HK-2 (cell line): ENCODE measurements at regions not wholly inside any gene's neighbourhood (a gene's known extent, or its start where the extent isn't known, plus 50 kb on each side); places are given as distances from the start of the nearest gene placed in this dataset.

Source experiments
- DNase-seq: peaks from one replicate; pipeline ENCODE4 v3.0.0-alpha.2; 2018; ENCODE audit not compliant: unreplicated experiment

DNA sequence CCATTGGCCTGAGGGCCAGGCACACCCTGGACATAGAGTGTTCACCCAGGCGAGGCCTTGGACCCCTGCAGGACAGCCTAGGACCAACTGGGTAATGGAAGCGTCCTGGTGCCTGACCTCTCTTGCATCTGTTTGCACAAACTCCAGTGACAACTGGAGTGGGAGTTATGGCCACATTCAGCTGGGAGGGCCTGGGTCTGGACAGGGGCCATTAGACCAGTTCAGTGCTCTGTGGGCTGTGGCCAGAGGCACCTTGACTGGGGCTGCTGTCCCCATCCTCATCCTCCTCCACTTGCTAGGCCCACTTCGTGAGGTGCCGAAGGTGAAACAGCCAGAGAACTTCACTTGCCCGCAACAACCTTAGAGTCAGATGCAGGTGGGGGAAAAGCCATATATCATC is 372.7 kb upstream of the IRX1 start:
- DNase-seq: no peak

DNA sequence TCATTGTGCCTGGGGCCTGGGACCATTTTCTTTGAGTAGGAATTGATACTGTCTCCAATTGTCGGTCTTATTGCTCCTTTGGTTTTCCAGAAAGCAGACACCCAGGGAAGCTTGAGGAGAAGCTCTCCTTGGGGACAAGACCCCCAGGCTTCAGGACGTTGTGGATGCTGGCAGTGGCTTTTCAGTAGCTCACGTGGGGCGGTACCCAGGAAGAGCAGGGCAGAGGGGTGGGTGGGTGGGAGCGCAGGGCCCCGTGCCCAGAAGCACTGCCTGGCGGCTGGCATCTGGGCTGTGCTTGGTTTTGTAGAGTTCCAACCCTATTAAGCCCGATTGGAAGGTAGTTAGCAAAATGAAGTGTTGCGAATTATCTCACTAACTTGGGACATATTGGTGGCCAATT is 374.2 kb upstream of the IRX1 start:
- no peak for DNase-seq

DNA sequence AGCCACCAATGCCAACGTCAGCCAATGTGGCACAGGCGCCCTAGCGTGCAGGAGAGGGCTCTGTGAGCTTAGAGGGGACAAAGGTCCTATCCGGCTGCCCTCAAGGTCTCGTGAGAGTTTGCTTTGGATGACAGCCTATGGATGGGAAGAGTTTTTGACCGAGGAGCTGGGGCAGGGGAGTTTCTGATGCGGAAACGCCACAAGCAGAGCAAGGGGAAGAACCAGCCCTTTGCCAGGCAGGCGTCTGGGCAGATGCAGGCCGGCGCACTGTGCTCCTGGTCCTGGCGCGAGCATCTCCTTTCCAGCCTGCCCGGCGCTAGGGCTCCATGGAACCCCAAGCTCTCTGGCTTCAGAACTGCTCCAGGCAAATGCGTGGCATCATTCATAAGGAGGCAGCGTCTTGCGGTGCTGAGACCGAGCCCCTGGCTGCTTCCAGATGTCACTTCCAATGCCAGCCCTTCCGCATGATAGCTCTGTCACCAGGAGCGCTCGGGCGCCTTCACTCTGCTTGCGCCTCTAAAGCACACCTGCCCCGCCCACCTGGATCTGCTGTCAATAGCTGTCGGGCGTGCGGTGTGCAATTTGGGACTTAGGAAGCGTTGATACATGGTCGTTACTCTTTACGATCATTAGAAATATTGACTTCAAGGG is 374.9 kb upstream of the IRX1 start:
- DNase-seq: no peak

DNA sequence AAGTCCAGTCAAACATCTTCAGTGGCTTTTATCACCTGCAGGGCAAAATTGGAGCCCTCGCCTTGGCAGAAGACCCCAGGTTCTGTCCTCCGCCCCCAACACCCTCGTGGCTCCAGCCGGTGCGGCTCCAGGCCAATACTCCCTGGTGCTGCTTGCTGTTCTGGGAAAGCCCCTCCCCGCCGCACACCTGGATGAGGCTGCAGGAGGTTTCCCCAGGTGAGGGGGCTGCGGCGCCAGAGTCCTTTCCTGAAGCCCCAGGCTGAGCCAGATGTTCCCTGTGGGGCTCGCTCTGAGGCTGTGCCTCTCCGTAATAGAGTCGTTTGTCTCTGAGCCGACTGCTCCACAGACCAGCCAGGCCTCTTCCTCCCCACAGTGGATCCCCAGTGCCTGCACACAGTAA is 375.4 kb upstream of the IRX1 start:
- DNase-seq: no peak

DNA sequence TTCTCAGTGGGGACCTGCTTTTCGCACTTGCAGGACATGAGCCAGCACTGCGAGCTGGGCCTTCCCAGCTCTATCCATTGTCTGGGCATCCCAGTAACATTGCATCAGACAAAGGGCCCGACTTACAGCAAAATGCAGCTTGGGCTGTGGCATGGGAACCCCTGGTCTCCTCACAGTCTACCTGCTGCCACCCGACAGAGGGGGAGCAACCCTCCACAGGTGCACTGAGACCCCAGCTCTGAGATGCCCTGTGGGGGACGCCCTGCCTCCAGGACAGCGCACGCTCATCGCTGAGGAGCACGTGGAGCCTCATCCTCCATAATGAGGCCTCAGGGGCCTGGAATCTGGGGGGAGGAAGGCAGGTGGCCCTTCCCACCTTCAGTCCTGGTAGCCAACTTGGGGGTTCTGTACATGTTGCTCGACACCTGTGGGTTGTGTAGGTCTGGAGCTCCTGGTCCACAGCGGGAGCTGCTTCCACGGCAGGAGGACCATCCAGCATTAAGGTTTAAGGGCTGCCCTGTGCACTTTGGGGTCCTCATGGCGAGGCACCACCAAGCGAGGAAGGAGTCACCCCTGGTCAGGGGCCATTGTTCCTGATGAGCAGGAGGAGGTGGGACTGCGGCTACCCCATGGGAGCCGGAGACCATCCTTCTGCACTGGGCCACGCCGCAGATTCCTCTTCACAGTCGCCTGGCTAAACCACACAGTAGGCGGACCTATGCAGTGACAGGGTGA is 376.5 kb upstream of the IRX1 start:
- DNase-seq: no peak

DNA sequence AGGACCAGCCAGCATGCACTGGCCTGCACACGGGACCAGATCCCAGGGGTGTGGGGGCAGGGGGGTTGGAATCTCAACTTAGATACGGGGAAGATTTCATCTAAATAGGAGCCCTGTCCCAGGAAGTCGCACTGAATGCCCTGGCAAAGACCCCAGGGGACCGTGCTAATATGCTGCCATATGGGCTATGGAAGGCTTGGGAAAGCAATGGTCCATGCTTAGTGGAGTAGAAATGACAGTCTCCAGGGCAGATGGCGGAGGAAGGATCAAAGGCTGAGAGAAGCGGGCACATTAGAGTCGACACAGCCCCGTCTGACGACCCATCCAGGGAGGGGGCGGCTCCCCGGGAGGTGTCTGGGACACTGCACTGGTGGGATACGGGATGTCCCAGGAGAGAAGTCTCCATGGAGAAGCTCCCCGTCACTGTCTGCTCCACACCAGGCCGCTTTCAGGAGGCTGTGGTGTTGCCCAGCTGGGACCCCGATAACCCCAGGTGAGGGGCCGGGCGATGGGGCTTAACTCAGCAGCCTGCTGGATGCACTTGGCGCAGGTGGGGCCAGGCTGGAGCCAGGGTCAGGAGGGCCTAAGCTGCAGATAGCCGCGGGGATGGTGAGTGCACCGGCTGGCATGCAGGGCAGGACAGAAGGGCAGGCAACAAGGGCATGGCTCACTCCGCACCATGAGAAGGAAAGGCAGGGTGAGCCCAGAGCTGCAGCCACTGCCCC is 377.7 kb upstream of the IRX1 start:
- no peak for DNase-seq

DNA sequence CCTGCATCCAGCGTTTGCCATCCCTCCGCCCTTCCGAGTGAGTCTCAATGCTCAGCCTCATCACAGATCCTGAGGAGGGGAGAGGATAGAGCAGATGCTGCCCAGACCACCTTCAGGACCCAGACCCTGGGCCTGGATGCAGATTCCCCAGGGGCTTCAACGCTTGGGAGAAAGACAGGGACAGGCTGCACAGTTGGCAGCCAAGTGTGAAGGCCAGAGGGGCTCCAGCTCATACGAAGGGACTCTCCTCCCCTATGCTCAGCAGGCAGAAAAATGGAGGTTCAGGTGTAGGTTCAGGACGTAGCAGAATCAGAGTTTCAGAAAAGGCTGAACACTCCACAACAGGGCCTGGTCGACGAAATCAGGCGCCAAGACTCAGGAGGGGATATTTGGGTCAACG is 378.5 kb upstream of the IRX1 start:
- no peak for DNase-seq

DNA sequence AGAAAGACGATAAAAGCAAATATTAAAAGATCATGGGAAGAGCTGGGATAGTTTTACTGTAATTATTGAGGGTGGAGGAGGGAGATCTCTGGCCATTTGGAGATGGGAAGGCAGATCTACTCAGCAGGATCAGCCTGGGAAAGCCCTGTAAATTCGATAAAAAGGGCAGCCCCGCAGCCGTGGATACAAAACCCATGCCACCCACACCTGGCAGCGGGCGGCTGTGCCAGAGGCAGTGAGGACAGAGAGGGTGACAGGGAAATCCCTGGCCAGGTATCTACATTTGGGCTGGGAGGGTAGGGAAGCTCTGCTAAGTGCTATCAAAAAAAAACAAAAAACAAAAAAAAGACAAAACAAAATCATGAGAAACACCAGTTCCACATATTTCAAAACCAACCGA is 379.2 kb upstream of the IRX1 start:
- DNase-seq: no peak

DNA sequence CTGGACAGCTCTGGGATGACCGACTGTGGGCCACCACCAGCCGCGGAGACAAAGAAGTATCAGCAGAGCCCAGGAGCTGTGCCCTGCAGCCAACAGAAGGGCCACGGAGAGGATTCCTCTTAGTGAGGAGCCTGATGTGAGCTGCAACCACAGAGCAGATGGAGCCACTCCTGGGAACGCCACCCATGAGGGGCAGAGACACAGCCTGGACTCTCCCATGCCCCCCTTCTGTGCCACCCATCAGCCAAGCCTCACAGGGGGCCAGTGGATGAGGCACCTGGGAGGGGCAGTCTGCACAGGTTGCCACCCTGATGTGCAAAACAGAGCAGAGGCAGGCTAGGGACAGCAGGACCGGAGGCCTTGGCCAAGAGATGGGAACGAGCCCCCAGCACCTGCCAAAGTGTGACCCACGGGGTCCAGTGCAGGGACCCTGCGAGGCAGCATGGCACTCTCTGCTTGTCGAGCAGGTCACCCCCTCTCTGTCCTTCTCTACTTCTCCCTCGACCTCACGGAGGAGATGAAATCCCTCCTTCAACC is 380.7 kb upstream of the IRX1 start:
- no peak for DNase-seq

DNA sequence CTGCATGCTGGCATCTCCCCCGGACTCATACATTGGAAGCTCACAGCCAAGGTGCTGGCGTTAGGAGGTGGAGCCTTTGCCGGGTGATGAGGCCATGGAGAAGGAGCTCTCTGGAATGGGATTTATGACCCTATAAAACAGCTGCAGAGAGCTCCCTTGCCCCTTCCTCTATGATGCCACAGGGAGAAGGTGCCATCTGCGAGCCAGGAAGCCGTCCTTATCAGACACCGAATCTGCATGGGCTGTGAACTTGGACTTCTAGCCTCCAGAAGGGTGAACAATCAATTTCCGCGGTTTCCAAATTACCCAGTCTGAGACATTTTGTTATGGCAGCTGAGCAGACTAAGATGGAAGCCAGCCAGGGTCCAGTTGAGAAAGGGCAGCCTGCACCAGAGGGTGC is 381.2 kb upstream of the IRX1 start:
- DNase-seq: no peak

DNA sequence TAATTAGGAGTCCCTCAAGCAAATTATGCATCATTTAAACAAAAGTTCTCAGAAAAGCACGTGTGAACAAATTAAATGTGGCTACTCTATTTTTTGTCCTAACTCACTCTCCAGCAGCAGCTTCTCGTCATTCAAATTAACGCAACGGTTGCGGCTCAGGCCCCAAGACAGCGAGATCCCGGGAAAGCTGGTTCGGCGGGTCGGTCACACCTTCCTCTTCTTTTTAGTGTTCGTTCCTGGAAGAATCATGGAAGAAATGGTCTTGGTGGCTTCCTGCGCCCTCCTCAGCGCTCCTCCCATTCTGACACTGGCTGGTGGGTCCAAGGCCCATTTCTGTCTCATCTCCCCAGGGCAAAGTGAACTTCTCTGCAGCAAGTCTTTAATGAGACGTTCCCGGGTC is 382.8 kb upstream of the IRX1 start:
- no peak for DNase-seq

DNA sequence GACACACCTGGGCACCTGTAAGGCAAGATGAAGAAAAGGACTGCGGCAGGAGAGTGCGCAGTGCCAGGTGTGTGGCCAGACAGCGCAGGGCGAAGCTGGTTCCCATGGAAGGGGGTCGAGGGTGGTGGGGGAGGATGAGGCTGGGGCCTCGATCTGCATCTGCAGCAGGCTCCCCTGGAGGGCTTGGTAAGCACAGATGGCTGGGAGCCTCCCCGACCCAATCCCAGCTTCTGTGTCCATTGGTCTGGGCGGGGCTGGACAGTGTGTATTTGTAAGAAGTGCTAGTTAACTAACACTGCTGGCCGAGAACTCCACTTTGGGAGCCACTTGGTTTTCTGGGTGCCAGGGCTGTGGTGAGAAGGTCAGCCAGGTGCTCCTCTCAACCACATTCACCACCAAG is 385.1 kb upstream of the IRX1 start:
- no peak for DNase-seq

DNA sequence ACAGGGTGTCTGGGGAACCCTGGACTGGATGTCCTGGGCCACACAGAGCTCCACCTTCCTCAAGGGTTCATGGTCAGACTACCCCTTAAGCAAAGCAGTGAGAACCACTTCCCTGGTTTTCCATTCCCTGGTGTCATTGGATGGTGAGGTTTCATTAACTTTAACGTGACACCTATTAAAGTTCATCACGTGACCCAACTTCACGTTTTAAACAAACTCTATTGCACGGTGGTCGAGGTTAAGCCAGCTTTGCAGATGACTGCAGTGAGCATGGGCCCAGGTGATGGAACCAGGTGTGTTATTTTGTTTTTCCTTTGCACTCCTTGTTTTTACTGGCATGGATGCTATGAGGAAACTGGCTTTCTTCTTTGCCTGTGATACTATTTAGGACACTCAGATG is 385.7 kb upstream of the IRX1 start:
- DNase-seq: no peak

DNA sequence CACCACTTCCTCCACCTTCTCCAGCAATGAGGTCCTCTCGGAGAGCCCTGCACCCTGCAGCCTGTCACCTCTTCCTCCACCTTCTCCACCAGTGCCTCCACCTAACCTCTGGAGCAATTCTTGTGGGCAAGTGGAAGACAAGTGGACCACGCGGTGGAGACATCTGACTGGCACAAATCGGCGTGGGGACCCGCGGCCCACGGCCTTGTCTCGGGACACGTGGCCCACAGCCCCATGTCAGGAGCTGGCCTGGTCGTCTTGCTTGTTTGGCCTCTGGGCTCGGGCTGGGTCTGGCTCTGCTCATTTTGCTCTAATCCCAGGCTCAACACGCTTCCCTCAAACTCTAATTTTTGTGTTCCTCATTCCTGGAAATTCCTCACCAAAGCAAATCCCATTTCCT is 393.1 kb upstream of the IRX1 start:
- no peak for DNase-seq

DNA sequence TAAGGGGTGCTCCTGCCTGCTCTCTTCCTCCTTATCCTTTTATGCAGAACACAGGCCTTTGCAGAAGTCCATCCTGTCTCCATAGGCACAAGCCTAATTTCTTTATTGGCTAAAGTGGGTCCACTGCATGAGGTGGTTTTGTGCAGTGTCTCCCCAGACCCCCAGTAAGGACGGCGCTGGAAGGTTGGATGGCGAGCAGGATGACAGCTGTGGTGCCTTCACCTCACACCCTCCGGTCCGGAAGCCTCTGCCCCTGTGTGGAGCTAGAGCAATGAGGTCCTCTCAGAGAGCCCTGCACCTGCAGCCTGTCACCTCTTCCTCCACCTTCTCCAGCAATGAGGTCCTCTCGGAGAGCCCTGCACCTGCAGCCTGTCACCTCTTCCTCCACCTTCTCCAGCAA is 393.7 kb upstream of the IRX1 start:
- DNase-seq: no peak

DNA sequence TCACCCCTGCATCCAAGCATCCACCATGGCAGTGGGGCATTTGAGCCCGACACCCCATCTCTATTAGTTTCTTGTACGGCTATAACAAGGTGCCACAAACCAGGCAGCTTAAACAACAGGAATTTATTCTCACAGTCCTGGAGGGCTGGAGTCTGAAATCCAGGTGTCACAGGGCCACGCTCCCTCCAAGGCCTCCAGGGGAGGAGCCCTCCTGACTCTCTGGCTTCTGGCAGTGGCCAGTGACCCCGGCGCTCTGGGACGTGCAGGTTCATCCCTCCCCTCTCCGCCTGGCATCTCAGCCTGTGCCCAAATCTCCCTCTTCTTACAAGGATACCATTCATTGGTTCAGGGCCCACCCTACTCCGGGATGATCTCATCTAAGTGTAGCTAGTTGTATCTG is 394.5 kb upstream of the IRX1 start:
- no peak for DNase-seq

DNA sequence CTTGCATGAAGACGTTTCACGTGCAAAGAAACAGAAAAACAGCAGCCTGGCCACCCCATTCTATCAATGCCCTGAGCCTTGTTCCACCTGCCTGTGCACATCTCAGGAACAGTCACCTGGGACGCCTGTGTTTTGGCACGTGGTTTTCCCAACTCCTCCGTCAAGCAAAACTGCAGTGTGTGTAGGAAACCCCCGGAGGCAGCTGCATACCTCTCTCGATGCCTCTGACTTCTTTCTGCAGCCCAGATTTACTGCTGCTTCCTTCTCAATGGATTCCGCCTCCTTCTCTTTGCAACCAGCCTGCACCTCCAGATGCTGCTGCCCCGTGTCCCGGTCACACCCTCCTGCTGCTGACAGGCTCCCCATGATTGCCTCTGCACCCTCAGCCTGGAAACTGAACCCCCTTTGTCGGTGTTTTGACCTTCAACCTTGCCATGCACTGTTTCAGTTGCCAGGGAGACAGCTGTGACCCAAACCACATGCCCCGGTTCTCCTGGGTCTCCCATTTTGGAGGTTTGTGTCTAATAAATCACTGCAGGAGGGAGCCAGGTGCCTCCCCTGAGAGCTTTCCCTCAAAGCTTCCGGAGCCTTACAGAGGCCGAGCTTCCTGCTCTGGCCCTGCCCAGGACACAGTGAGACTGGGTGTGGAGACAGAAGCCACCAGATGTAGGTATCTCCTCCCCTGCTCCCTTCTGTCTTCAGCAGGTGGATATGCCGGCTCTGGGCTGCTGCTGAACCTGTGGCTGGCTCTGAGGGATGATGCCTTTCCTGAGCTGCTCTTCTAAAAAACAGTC is 395.5 kb upstream of the IRX1 start:
- DNase-seq: no peak

DNA sequence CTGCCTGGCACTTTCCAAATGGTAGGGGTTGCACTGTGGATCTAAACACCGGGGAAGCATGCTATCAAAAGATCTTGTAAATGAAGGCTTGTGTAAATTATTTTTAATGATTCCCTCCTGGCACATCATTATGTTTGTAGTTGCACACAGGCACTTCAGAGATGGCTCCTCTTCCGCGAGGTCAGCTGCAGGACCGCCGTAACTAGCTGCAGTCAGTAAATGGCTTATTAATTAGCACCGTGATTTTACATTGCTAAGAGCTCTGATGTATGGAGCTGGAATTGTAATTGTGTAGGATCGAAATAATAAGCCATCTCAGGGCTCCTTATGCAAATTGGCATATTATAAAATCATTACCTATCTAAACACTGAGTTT is 397.6 kb upstream of the IRX1 start:
- no peak for DNase-seq

DNA sequence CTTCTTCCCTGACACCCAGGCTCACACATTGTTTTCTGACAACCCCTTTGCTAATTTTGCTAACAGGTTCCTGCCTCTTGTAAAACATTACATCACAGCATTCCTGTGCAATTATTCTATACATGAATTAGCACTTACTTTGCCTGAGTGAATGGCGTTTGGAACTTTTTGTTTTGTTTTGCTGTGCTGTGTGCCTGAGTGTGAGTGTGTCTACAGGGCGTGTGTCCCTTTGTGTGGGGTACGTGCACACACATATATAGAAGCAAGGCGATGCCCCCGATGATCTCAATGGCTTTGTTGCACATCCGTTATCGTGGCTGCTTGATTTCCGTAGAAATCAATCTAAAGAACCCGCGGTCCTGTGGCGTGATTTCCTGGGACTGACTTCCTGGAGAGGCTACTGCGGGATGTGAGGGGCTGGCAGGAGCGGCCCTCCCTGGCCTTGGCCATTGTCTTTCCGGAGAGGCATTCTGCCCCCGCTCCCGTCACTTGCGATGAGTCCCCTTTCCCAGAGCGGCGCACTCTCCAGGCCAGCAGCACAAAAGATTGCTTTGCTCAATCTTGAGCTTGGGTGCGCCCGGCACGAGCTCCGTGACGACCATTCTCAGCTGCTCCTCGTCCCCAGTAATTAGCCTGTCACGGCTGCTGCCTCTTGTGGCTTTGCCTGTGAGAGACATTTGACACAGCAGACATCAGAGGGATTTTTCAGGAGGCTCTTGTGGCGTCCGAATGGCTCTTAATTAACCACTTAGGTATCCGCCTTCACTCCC is 398.1 kb upstream of the IRX1 start:
- no peak for DNase-seq

DNA sequence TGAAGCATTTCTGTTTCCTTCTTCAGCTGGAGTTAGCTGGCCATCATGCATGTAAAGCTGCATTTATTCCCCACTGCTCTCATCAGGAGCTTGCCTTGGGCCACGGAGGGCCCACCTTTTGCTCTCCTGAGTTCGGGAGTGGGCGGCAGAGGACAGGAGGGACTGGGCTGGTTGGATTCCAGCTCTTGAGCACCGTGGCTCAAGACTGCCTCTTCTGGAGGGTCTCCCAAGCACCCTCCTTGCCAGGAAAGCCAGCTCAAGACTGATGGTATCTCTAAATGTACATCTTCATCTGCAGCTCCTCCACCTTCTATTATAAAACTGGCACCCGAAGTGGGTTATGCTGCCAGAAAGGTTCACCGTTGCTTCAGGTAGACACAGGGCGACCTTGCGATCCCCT is 399.6 kb upstream of the IRX1 start:
- no peak for DNase-seq

DNA sequence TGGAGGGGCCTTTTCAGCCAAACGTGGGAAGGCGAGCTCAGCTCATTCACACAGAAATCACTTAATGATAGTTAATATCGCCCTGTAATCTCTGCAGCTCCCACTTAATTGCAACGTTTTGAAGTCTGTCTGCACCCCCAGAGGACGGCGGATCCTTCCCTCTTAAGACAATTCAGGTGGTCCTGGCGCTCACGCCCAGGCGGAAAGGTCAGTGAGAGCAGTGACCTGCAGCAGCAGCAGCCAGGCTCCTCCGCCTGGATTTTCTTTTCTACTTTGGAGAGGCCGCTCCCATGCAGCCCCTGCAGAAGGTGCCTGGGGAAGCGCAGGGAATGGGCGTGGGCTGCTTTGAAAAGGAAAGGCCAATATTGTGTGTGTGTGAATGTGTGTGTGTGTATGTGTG is 400.9 kb upstream of the IRX1 start:
- no peak for DNase-seq

DNA sequence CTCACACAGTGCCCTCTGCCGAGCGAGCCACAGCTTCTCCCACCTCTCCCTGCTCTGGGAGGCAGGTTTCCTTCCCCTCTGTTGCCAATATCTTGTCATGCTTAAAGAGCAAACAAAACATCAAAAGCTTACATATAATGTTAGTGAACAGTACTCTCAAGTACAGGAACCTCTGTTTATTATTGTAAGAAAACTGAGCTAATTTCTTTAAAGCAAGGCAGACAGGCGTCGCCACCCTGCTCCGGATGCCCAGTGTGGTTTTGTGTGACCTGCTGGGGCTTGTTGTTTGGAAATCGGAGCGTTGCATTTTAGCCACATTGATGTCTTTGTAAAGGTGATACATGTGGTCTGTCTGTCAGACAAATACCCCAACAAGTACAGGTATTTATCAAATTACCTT is 401.4 kb upstream of the IRX1 start:
- no peak for DNase-seq
